ENCODE measurements at regions not wholly inside any gene's neighbourhood (a gene's known extent, or its start where the extent isn't known, plus 50 kb on each side); places are given as distances from the start of the nearest gene placed in this dataset.
"Not testable (repeated sequence)": the region's sequence is repeated elsewhere in the genome, so short reads cannot be mapped to it uniquely, and the experiment has no call there.

GRCh38 chr14:49114161-49114893, 471.9 kb downstream of the RPS29 start:
- DNase-seq (ENCODE audit: low spot score), result no peak

- DNase-seq (ENCODE audit: low spot score), result no peak
Measured at GRCh38 chr14:49106741-49107667, 479.2 kb downstream of the RPS29 start.

GRCh38 chr14:49105956-49106355, 480.2 kb downstream of the RPS29 start:
- no peak for DNase-seq (ENCODE audit: low spot score)

- DNase-seq (ENCODE audit: low spot score), result no peak
Measured at GRCh38 chr14:49105512-49105911, 480.7 kb downstream of the RPS29 start.

GRCh38 chr14:49092345-49092744, 493.8 kb downstream of the RPS29 start:
- DNase-seq (ENCODE audit: low spot score), result no peak

GRCh38 chr14:49089107-49089506, 497.1 kb downstream of the RPS29 start:
- DNase-seq (ENCODE audit: low spot score), result no peak

GRCh38 chr14:49073292-49073691, 512.9 kb downstream of the RPS29 start:
- DNase-seq (ENCODE audit: low spot score), result not testable (repeated sequence)

- DNase-seq (ENCODE audit: low spot score), result no peak
Measured at GRCh38 chr14:49058511-49058910, 527.7 kb downstream of the RPS29 start.

GRCh38 chr14:49057838-49058510, 528.2 kb downstream of the RPS29 start:
- no peak for DNase-seq (ENCODE audit: low spot score)

- no peak for DNase-seq (ENCODE audit: low spot score)
Measured at GRCh38 chr14:49056021-49056420, 530.2 kb downstream of the RPS29 start.

- DNase-seq (ENCODE audit: low spot score), result no peak
Measured at GRCh38 chr14:49052521-49052920, 533.7 kb downstream of the RPS29 start.

- no peak for DNase-seq (ENCODE audit: low spot score)
Measured at GRCh38 chr14:49051328-49052060, 534.7 kb downstream of the RPS29 start.

- no peak for DNase-seq (ENCODE audit: low spot score)
Measured at GRCh38 chr14:49050822-49051221, 535.4 kb downstream of the RPS29 start.

GRCh38 chr14:49049711-49050110, 536.5 kb downstream of the RPS29 start:
- no peak for DNase-seq (ENCODE audit: low spot score)

- no peak for DNase-seq (ENCODE audit: low spot score)
Measured at GRCh38 chr14:49044981-49045380, 541.2 kb downstream of the RPS29 start.

- no peak for DNase-seq (ENCODE audit: low spot score)
Measured at GRCh38 chr14:49036984-49037516, 549.1 kb downstream of the RPS29 start.

GRCh38 chr14:49036266-49036665, 549.9 kb downstream of the RPS29 start:
- no peak for DNase-seq (ENCODE audit: low spot score)

- no peak for DNase-seq (ENCODE audit: low spot score)
Measured at GRCh38 chr14:49033131-49033530, 553.0 kb downstream of the RPS29 start.

GRCh38 chr14:49031710-49032109, 554.5 kb downstream of the RPS29 start:
- not testable (repeated sequence) for DNase-seq (ENCODE audit: low spot score)

- DNase-seq (ENCODE audit: low spot score), result no peak
Measured at GRCh38 chr14:49019467-49020115, 566.6 kb downstream of the RPS29 start.

GRCh38 chr14:49017447-49017846, 568.7 kb downstream of the RPS29 start:
- DNase-seq (ENCODE audit: low spot score), result no peak

Measured in left forelimb (tissue), 1 donor.